ENCODE measurements at regions not wholly inside any gene's neighbourhood (a gene's known extent, or its start where the extent isn't known, plus 50 kb on each side); places are given as distances from the start of the nearest gene placed in this dataset.

GRCh38 chr3:170753421-170754310, 116.3 kb downstream of the RPL22L1 start:
- in situ Hi-C loops (cut with HindIII; ENCODE audit: low sequenced_read_pairs), result no loop called here

- in situ Hi-C loops (cut with HindIII; ENCODE audit: low sequenced_read_pairs), result no loop called here
These were observed 117.3 kb downstream of the RPL22L1 start for GRCh38 chr3:170752571-170753155.

GRCh38 chr3:170751899-170752293, 118.1 kb downstream of the RPL22L1 start:
- in situ Hi-C loops (cut with HindIII; ENCODE audit: low sequenced_read_pairs), result no loop called here

DNA sequence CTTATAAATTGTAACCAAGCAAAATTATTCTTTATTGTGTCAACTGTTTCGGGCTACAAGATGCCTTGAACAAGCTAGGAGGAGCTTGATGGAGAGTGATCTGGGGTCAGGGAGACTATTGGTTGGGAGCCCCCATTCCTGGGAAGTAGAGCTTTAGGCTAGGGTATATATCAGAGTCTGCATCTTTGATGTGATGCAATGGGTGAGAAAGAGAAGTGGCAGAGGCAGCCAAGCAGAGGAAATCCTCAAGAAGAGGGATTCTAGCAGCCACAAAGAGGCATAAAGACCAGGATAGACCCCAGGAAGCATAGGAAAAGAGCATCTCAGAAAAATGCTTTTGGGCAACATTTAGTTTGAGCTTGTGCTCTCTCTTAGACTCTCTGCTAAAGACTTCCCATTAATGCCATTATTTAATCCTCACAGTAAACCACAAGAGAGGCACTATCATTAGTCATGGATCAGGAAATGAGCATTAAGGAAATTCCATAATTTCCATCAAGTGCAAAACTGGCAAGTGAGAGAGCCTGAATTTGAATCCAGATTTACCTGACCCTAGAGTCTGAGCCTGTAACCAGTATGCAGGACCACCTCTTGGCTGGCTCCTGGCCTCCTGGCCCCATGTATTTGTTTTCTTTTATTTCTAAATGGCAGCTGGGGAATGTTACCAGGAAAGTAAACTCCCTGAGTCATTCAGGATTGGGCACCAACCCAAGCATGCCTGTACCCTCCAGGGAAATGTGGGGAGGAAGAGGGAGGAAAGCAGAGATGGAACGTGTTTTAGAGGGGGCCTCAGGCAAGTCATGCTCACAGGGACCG, 118.7 kb downstream of the RPL22L1 start:
- in situ Hi-C loops (cut with HindIII; ENCODE audit: low sequenced_read_pairs), result no loop called here

DNA sequence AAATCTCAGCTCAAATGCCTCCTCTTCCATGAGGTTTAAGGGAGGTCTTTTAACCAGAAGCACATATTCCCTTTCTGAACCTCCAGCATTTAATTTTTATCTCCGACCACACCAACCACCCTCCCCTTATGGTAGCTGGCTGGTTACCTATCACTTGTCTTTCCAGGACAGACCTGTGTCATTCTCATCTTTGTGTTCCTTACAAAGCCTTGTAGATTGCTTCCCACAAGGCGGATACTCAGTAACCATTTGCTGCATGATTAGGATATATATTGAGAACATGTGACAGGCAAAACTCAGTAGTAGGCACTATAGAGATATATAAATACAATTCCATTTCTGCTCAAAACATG, 119.5 kb downstream of the RPL22L1 start:
- in situ Hi-C loops (cut with HindIII; ENCODE audit: low sequenced_read_pairs), result no loop called here

- in situ Hi-C loops (cut with HindIII; ENCODE audit: low sequenced_read_pairs), result no loop called here
These were observed 120.1 kb downstream of the RPL22L1 start for GRCh38 chr3:170749765-170750477.

DNA sequence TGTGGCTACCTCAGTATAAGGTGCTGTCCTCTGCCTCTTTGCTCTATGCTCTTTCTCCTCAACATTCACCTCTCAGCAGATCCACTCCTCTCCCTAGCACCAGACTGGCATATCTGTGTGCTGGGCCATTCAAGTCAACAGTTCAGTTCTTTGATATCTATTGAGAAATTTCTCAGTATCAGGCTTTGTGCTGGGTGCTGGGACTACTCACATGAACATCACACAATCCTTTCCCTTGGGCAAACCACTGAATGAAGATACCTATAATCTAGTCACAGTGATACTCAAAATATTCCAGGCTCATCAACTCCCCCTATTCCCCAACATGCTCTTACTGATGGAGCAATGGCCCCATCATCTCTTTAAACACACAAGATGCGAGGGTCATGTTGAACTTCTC, 120.8 kb downstream of the RPL22L1 start:
- in situ Hi-C loops (cut with HindIII; ENCODE audit: low sequenced_read_pairs), result no loop called here

GRCh38 chr3:170746175-170746942, 123.6 kb downstream of the RPL22L1 start:
- in situ Hi-C loops (cut with HindIII; ENCODE audit: low sequenced_read_pairs), result no loop called here

DNA sequence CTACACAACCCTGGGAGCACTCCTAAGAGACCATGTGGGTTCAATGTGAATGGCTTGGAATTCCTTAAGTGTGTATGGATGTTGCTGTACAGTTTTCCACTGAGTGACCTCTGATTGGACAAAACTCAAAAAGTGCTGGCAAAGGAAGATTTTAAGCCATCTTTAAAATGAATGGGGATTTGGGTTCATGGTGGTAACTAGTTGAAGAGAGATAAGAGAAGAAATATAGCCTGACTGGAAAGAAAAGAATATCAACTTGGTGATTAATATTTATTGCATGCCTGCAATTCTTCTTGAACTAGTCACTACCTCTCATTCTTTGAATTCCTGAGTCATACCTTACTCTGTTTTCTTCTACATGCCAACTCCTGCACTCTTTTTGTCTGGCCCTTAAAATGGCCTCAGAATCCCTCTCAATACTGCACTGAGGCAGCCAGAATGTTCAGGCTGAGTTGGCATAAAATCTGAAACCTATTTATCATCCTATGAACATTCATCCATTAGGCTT, 124.7 kb downstream of the RPL22L1 start:
- in situ Hi-C loops (cut with HindIII; ENCODE audit: low sequenced_read_pairs), result no loop called here

- in situ Hi-C loops (cut with HindIII; ENCODE audit: low sequenced_read_pairs), result no loop called here
These were observed 128.1 kb downstream of the RPL22L1 start for GRCh38 chr3:170741756-170742529.

DNA sequence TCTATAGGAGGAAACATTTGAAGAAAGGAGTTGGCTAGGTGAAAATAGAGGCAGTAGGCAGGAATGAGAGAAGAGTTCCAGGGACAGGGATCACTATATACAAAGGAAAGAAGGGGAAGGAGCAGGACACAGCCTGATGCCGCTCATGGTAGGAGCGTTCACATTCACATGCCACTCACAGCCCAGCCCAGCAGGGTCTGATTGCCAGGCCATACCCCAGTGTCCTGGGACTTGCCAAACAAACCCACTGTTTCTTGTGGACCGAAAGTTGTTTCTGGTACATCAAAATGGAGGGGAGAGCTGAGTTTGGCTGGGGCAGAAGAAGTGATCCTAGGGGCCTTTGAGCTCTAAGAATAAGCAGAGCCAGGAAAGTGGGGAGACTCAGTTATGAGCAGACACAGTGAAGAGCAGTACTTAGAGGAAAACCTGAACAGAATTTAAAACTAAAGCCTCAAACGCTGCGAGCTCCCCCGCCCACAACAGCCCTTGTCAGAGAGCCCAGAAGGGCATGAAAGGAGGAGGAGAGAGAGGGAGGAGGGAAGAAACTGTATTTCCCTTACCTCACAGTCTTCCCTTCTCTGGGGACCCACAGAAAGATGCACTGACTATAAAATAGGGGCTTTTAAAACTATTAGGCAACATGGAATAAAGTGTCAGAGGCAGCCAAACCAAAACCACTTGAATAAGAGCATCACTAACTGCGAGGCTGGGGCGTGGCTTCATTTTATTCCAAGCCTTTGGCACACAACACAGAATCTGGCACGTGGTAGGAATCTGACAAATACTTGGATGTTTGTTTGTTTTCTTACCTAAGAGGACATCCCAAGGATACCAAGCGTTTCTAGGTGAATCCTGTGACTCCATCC, 129.0 kb downstream of the RPL22L1 start:
- in situ Hi-C loops (cut with HindIII; ENCODE audit: low sequenced_read_pairs), result no loop called here

DNA sequence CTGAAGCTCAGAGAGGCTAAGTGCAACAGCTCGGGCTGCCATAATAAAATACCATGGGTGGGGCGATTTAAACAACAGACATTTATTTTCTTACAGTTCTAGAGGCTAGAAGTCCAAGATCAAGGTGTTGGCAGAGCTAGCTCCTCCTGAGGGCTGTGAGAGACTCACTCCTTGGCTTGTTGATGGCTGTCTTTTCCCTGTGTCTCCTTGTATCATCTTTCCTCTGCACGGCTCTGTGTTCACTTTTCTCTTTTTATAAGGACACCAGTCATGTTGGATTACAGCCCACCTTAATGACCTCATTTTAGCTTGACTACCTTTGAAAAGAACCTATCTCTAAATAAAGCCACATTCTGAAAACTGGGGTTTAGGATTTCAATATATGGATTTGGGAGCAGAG, 129.7 kb downstream of the RPL22L1 start:
- in situ Hi-C loops (cut with HindIII; ENCODE audit: low sequenced_read_pairs), result no loop called here

DNA sequence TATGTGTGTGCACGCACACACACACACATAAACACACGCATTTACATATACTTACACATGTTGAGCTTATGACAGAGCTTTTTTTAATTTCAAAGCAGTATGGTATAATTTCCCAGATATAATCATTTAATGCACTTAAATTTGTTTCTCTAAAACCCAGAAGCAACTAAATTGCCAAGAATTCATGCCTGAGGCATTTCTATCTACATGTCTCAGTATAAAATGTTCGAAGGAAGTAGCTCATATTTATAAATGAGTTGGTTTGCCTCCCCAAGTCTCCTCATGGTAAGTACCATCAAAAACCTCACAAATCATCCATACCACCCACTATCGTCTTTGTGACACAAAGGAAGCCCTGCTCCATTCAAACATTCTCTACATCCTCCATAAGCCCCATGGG, 130.6 kb downstream of the RPL22L1 start:
- in situ Hi-C loops (cut with HindIII; ENCODE audit: low sequenced_read_pairs), result no loop called here

- in situ Hi-C loops (cut with HindIII; ENCODE audit: low sequenced_read_pairs), result no loop called here
These were observed 131.2 kb downstream of the RPL22L1 start for GRCh38 chr3:170738766-170739165.

- in situ Hi-C loops (cut with HindIII; ENCODE audit: low sequenced_read_pairs), result no loop called here
These were observed 132.4 kb downstream of the RPL22L1 start for GRCh38 chr3:170737498-170738162.

- in situ Hi-C loops (cut with HindIII; ENCODE audit: low sequenced_read_pairs), result no loop called here
These were observed 134.2 kb downstream of the RPL22L1 start for GRCh38 chr3:170735821-170736220.

DNA sequence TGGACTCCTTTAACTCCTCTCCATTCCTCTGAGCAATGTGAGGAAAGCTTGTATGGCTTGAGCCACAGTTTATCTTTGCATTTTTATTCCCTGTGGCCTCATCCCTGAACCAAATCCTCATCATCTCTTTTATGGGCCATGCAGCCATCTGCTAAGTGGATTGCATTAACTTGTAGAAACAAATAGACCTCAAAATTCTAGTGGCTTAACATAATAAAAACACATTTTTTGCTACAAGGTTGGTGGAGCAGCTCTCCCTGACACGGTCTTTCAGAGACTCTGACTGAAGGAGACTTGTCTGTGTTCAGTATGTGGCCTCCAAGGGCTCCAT, 135.3 kb downstream of the RPL22L1 start:
- in situ Hi-C loops (cut with HindIII; ENCODE audit: low sequenced_read_pairs), result no loop called here
